HG02759 (cell line): ENCODE measurements at regions not wholly inside any gene's neighbourhood (a gene's known extent, or its start where the extent isn't known, plus 50 kb on each side); places are given as distances from the start of the nearest gene placed in this dataset.

Experiments used
- ATAC-seq: cut with Tn5 transposase; IDR thresholded peaks from one replicate; pipeline ENCODE4 v1.9.1; 2021; ENCODE audit warnings: mild to moderate bottlenecking, moderate library complexity; ENCODE audit not compliant: unreplicated experiment

DNA sequence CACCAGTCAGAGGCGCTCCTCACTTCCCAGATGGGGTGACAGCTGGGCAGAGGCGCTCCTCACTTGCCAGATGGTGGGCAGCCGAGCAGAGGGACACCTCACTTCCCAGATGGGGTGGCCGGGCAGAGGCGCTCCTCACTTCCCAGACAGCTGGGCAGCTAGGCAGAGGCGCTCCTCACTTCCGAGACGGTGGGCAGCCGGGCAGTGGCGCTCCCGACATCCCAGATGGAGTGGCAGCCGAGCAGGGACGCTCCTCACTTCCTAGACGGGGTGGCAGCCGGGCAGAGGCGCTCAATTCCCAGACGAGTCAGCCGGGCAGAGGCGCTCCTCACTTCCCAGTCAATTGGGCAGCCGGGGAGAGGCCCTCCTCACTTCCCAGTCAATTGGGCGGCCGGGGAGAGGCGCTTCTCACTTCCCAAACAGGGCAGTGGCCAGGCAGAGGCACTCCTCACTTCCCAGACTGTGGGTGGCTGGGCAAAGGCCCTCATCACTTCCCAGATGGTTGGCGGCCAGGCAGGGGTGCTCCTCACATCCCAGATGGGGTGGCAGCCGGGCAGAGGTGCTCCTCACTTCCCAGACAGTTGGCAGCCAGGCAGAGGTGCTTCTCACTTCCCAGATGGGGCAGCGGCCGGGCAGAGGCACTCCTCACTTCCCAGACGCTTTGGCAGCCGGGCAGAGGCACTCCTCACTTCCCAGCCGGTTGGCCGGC lies 143.8 kb upstream of the ARID2 start:
- no peak for ATAC-seq

DNA sequence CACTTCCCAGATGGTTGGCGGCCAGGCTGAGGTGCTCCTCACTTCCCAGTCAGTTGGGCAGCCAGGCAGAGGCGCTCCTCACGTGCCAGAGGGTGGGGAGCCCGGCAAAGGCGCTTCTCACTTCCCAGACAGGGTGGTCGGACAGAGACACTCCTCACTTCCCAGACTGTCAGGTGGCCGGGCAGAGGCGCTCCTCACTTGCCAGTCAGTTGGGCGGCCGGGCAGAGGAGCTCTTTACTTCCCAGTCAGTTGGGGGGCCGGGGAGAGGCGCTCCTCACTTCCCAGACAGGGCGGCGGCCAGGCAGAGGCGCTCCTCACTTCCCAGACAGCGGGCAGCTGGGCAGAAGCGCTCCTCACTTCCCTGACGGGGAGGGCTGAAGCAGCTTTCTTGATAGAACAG lies 143.0 kb upstream of the ARID2 start:
- no peak for ATAC-seq

GRCh38 chr12:45587012-45587411 lies 142.5 kb upstream of the ARID2 start:
- ATAC-seq = no peak

GRCh38 chr12:45587877-45588533 lies 141.5 kb upstream of the ARID2 start:
- no peak for ATAC-seq

- ATAC-seq = no peak
These were observed 138.9 kb upstream of the ARID2 start for GRCh38 chr12:45590646-45591045.

DNA sequence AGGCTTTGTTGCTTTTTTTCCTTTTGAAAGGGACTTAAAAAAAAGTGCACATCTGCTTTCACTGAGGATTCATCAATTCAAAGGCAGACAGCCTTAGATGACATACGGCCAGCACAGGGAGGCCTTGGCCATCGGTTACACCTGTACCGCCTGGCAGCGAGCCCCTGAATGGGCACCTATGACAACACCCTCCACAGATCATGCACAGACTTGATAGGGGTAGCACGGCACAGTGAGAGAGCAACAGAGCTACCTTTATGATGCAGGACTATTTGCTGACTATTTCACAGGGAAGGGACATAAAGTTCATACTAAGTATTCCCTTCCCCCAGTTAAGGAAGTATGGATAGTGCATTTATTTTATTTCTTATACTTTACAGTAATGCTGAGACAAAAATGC lies 137.9 kb upstream of the ARID2 start:
- ATAC-seq = no peak

DNA sequence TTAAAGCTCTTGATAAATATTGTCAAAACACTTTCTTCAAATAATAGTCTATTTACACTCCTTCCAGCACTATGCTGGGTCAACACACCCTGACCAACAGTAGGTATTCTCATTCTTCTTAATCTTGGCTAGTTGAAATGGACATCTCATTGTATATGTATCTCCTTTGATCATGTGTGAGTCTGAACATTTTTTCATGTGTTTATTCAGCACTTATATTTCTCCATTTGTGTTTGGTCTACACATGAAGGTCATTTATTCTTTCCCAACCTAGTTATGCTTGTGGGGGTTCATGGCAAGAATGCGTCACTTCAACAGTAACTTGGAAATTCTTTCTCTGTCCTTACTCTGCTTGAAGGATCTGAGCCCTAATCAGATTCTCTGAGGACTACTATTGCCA lies 133.1 kb upstream of the ARID2 start:
- no peak for ATAC-seq

DNA sequence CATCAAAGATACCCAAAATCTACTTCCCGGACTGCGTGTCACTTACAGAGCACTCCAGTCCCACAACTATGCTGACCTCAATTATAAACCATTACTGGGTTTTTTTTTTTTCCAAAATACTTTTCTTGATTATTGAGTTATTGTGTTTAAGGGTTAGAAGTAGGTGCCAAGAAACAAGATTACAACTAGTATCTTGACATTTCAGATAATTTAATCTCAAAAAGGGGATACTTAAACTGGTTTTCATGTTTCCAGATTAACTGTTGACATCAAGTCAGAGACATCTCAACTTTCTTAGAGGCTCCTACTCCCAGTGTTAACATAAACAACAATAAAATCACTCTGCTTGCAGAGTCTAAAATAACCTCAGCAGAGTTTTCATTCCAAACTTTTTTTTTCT lies 131.2 kb upstream of the ARID2 start:
- no peak for ATAC-seq

DNA sequence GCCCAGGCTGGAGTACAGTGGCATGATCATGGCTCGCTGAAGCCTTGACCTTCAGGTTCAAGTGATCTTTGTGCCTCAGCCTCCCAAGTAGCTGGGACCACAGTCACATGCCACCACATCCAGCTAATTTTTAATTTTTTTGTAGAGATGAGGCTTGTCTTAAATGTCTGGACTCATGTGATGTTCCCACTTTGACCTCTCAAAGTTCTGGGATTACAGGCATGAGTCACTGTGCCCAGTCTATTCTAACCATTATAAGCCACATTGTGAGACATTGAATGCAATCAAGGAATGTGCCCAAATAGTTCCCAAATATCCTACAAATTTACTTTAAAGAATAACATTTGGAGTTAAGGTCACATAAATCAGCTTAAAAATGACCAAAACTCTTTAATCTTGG lies 130.7 kb upstream of the ARID2 start:
- ATAC-seq = no peak

DNA sequence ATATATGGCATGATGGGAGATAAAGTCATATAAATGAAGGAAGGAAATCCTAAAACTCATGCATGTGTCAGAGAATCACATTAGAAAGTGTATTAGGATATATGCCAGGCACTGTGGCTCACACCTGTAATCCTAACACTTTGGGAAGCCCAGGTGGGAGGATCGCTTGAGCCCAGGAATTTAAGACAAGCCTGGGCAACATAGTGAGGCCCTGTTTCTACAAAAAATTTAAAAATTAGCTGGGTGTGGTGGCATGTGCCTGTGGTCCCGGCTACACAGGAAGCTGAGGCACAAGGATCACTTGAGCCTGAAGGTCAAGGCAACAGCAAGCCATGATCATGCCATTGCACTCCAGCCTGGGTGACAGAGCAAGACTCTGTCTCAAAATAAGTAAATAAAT lies 130.3 kb upstream of the ARID2 start:
- no peak for ATAC-seq

DNA sequence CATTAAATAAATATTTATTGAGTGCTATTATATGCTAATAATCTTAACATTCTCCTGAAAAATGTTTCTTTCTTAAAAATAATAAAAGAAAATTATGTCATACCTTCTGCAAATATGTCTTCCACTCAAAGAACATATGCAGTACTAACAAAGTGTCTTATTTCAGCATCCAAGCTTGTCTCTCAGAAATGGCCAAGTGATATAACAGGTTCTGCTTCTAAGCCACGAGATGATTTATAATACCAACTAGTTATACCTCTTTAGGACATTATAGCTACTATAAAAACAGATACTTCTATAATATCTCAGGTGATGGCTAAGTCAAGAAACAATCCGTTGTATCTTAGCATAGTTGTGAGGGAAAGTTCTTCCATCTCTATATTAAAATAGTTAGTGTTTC lies 128.1 kb upstream of the ARID2 start:
- no peak for ATAC-seq

DNA sequence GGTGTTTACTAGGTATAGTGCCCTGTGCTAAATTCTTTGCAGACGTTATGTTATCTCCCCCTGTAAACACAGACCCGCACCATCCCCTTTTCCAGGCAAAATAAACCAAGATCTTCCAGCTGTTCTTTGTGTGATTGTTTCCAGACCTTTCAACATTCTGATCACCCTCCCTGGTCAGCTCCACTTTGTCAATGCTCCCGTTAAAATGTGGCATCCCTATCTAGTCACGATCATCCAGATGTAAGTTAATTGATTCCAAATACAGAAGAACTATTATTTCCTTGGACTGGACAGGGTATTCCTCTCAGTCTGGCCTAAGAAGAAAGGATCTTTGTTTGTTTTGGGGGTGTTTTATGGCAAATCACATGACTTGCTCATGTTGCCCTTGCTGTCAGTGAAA lies 127.6 kb upstream of the ARID2 start:
- no peak for ATAC-seq

GRCh38 chr12:45605624-45606023 lies 123.9 kb upstream of the ARID2 start:
- no peak for ATAC-seq

- no peak for ATAC-seq
These were observed 118.4 kb upstream of the ARID2 start for GRCh38 chr12:45611061-45611460.

DNA sequence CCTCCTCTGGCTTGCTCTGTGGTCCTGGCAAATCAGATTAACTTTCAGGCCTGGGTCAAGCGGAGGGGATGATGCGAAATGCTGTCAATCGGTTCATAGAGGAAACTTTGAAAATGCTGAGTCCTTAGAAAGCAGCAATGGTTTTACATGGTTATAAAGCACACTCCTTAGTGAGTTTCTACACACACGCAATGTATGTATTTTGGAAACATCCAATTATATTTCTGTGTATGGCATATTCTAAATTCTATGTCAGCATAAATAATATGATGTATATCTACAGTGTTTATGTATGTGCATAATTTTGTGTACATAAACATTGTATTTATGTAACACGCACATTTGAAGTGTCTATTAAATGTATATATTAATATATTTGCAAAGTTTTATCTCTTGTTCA lies 118.0 kb upstream of the ARID2 start:
- no peak for ATAC-seq

GRCh38 chr12:45612044-45612794 lies 117.3 kb upstream of the ARID2 start:
- ATAC-seq = no peak

GRCh38 chr12:45613296-45613695 lies 116.2 kb upstream of the ARID2 start:
- no peak for ATAC-seq

GRCh38 chr12:45613855-45614254 lies 115.7 kb upstream of the ARID2 start:
- ATAC-seq = no peak

DNA sequence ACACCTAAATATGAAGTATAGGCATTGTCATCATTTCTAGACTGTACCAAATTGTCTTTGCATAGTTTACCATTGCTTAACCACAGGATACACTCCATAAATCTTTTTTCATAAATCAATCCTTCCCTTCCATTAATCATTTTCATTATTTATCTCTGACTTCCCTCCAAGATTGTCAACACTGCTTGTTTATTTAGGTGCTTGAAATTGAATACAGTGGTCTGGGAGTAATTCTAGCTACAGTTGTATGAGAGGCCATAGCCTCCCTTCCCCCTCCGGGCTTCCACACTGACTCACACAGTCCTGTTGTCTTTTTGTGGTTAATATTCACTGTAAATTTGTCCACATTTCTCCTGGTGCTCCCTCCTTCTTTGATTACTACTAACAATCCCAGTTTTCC lies 114.2 kb upstream of the ARID2 start:
- no peak for ATAC-seq

- ATAC-seq = no peak
These were observed 109.8 kb upstream of the ARID2 start for GRCh38 chr12:45619736-45620135.

DNA sequence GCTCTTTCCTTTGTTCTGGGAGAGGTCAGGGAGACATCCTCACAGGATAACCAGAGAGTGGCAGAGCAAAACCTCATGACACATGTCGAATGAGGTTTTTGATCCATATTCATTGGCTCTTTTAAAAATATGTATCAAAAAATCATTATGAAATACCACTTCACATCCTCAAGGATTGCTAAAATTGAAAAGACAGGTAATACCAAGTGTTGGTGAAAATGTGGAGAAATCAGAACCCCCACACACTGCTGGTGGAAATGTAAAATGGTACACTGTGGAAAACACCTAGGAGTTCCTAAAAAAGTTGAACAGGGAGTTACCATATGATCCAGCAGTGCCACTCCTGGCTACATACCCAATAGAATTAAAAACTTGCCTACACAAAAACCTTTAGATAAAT lies 107.8 kb upstream of the ARID2 start:
- ATAC-seq = no peak
